Prostate gland (tissue), 2 donors: ENCODE measurements at regions not wholly inside any gene's neighbourhood (a gene's known extent, or its start where the extent isn't known, plus 50 kb on each side); places are given as distances from the start of the nearest gene placed in this dataset.

ENCODE experiments used
- DNase-seq: peaks from one replicate; pipeline ENCODE4 v3.0.0-alpha.2; 2019; ENCODE audit warnings: low spot score
- H3K27ac ChIP-seq, 2 donors: fragments of 200-600 bp; sonication (generic); 2 replicates each; pipeline ENCODE4 v1.5.1; 2017 to 2019
- H3K27me3 ChIP-seq: fragments of 200-600 bp; sonication (generic); replicated peaks from 2 replicates; pipeline ENCODE4 v1.5.1; 2019; ENCODE audit not compliant: insufficient read depth
- H3K36me3 ChIP-seq, 2 donors: fragments of 200-600 bp; sonication (generic); 1 replicate in 1 of 2; 2 replicates in 1 of 2; pipeline versions ENCODE4 v1.5.1 to v1.8.1; 2017 to 2019
- H3K4me1 ChIP-seq: fragments of 200-600 bp; sonication (generic); replicated peaks from 2 replicates; pipeline ENCODE4 v1.5.1; 2019
- H3K4me3 ChIP-seq, 2 donors: fragments of 200-600 bp; sonication (generic); 2 replicates each; pipeline ENCODE4 v1.5.1; 2017 to 2019
- H3K9me3 ChIP-seq: fragments of 200-600 bp; sonication (generic); 2 replicates; pipeline ENCODE4 v1.5.1; 2017
- POLR2A ChIP-seq: fragments of 450-650 bp; IDR thresholded peaks from one replicate; pipeline ENCODE4 v1.6.1; 2016; ENCODE audit warnings: antibody characterized with exemption, mild to moderate bottlenecking
- POLR2AphosphoS5 ChIP-seq: sonication (generic); formaldehyde crosslinking; IDR thresholded peaks from one replicate; pipeline ENCODE4 v1.6.1; 2017; ENCODE audit warnings: antibody characterized with exemption
- WGBS: methylation state at CpG from one replicate; pipeline ENCODE4 v1.1.5; 2018; 5-methylcytosine and 5-hydroxymethylcytosine counted together
- intact Hi-C: fragments of 100-400 bp; cut with DNase I; formaldehyde crosslinking; loops from one replicate; pipeline ENCODE4 v1.14.2; 2022
- TF ChIP-seq, protein P1 (sequence below), 4 experiments: fragments of 200-600 bp in 2 of 4; fragments of 450-650 bp in 2 of 4; sonication (generic) in 2 of 4; IDR thresholded peaks; 1 replicate in 3 of 4; 2 replicates in 1 of 4; pipeline ENCODE4 v1.5.1; 2016 to 2019; ENCODE audit warnings: antibody characterized with exemption in 4 of 4, mild to moderate bottlenecking in 2 of 4, moderate library complexity in 2 of 4

DNA sequence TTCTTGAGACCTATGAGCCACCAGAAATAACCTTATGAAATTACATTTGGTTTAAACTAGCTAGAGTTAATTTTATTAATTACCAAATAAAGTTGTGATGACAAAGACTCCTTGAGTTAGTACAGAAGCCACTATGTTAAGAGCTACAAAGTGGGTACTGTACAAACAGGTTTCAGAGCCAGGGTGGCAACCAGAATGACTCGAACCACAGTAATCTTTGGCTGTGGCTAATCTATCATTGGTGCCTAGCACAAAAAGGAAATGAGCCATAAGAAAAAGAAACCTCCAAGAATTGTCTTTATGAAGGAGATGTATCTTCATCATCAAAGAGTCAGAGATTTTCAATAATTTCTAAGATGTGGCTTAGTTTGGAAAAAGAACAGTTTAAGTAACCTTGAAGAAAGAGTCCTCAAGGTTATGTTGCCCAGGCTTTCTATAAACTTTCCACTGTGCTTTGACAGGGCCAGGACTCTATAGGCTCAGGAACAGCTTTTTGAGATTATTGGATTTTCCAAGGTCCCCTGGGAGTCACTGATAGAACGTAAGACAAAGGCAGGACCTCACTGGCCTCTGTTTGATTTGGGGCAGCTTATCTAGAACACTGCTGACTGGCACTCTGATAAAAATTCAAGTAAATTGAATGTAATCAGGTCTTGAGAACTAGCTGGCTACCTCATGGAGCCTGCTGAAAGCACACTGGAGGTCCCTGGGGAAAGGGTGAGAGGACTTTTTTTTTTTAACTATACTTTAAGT is 777.7 kb downstream of the STIM2 start:
- H3K27ac ChIP-seq, result no peak overlapping the region
- no peaks in the 10 kb centered on the region for H3K27me3 ChIP-seq
- DNase-seq, result no peak
- intact Hi-C loops, result no loop called here
- no peak for TF ChIP-seq POLR2A
- TF ChIP-seq, protein P1, sequence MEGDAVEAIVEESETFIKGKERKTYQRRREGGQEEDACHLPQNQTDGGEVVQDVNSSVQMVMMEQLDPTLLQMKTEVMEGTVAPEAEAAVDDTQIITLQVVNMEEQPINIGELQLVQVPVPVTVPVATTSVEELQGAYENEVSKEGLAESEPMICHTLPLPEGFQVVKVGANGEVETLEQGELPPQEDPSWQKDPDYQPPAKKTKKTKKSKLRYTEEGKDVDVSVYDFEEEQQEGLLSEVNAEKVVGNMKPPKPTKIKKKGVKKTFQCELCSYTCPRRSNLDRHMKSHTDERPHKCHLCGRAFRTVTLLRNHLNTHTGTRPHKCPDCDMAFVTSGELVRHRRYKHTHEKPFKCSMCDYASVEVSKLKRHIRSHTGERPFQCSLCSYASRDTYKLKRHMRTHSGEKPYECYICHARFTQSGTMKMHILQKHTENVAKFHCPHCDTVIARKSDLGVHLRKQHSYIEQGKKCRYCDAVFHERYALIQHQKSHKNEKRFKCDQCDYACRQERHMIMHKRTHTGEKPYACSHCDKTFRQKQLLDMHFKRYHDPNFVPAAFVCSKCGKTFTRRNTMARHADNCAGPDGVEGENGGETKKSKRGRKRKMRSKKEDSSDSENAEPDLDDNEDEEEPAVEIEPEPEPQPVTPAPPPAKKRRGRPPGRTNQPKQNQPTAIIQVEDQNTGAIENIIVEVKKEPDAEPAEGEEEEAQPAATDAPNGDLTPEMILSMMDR (IDR thresholded peaks at IDR 0.05), result no peak
- no peak for TF ChIP-seq POLR2AphosphoS5
- H3K9me3 ChIP-seq, result no peaks in the 10 kb centered on the region
- H3K36me3 ChIP-seq, result no peaks in the 10 kb centered on the region
- WGBS, result 63% methylated on average over 2 of the region's 2 CpGs
- H3K4me1 ChIP-seq, result no peaks in the 10 kb centered on the region
- H3K4me3 ChIP-seq, result no peak overlapping the region

DNA sequence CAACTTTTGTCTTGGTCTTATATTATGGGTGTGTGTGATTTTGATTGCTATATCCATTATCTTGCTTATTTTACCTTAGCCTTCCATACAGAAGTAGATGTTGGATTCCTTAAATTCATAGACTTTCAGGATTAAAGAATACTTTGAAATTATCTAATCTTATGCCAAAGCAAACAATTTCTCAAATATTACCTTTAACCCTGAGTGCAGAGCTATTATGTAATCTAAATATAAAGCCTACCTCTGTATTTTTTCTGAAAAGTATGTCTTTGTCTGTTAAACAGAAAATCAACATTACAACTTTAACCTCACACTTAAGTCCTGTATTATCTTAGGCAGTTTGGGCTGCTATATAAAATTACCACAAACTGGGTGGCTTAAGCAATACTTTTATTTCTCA is 782.5 kb downstream of the STIM2 start:
- DNase-seq, result no peak
- TF ChIP-seq, protein P1 (IDR thresholded peaks at IDR 0.05), result no peak
- no peak for TF ChIP-seq POLR2A
- TF ChIP-seq POLR2AphosphoS5, result no peak

DNA sequence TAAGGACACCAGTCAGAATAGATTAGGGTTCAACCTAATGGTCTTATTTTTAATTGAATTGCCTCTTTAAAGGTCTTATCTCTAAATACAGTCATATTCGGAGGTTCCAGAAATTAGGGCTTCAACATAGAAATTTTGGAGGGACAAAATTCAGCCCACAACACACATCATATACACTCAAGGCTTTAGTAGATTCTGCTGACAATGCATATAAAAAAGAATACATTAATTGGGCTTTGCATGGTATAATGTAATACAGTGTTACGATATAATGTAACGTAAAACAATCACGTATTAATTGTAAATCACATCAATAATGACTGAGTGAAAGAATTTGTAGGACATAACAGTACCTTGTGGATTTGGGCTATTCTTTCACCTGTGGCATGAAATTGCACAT is 787.8 kb downstream of the STIM2 start:
- Histone ChIP-seq H3K27ac (no peak overlapping the region), H3K4me3 (no peak overlapping the region), H3K27me3 (no peaks in the 10 kb centered on the region), H3K36me3 (no peaks in the 10 kb centered on the region), H3K4me1 (no peaks in the 10 kb centered on the region), H3K9me3 (no peaks in the 10 kb centered on the region)
- WGBS, result 90% methylated on average over 4 of the region's 4 CpGs
- intact Hi-C loops, result no loop called here
- no peak for DNase-seq
- TF ChIP-seq POLR2AphosphoS5 (no peak), POLR2A (no peak)
- TF ChIP-seq, protein P1 (IDR thresholded peaks at IDR 0.05), result no peak

More for the DNA sequence above, 782.5 kb downstream of the STIM2 start:
- Histone ChIP-seq H3K27me3 (no peaks in the 10 kb centered on the region), H3K36me3 (no peaks in the 10 kb centered on the region), H3K4me1 (no peaks in the 10 kb centered on the region), H3K27ac (no peak overlapping the region), H3K9me3 (no peaks in the 10 kb centered on the region), H3K4me3 (no peak overlapping the region)
- intact Hi-C loops, result no loop called here

DNA sequence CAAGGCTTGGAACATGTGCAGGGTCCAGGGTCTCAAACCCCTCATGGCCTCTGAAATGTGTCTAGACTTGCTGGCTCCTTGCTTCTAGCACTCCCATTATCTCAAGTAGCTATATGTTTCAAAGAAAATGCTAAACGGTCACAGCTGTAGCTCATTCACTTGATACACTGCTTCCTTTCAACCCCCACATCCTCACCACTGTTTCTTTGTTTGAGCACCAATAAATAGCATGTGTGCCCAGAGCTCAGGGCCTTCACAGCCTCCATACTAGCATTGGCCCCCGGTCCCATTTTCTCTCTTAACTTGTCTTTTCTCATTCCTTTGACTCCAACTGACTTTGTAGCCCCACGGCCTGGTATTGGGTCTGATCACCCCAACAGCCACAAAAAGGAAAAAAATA is 801.8 kb downstream of the STIM2 start:
- no peak for DNase-seq
- Histone ChIP-seq H3K27ac (no peak overlapping the region), H3K9me3 (no peaks in the 10 kb centered on the region), H3K4me1 (no peaks in the 10 kb centered on the region), H3K36me3 (no peaks in the 10 kb centered on the region), H3K4me3 (no peak overlapping the region), H3K27me3 (no peaks in the 10 kb centered on the region)
- 50% methylated on average over 3 of the region's 3 CpGs for WGBS
- intact Hi-C loops, result no loop called here
- TF ChIP-seq POLR2A (no peak), POLR2AphosphoS5 (no peak)
- TF ChIP-seq, protein P1 (IDR thresholded peaks at IDR 0.05), result no peak

DNA sequence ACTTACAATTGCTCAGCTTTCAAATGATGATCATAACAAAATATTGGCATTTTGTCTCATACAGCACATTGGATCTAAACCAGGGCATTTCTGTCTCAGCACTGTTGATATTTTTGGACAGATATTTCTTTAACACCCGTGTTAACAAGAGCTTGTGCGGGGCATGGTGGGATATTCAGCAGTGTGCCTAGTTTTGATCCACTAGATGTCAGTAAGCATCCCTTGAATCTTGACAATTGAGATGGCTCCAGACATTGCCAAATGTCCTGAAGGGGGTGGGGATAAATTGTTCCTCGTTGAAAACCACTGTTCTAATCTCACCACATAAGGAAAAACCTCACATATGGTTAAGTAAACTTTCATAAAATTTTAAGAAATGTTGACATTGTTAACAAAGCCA is 806.3 kb downstream of the STIM2 start:
- H3K27ac ChIP-seq, result no peak overlapping the region
- no peak for DNase-seq
- no peaks in the 10 kb centered on the region for H3K9me3 ChIP-seq
- no peaks in the 10 kb centered on the region for H3K36me3 ChIP-seq
- no peak overlapping the region for H3K4me3 ChIP-seq
- H3K4me1 ChIP-seq, result no peaks in the 10 kb centered on the region
- WGBS, result 38% methylated on average over 3 of the region's 3 CpGs
- intact Hi-C loops, result no loop called here
- TF ChIP-seq POLR2A (no peak), POLR2AphosphoS5 (no peak)
- TF ChIP-seq, protein P1 (IDR thresholded peaks at IDR 0.05), result no peak
- H3K27me3 ChIP-seq, result no peaks in the 10 kb centered on the region
